HCEC 1CT (cell line): ENCODE measurements at regions not wholly inside any gene's neighbourhood (a gene's known extent, or its start where the extent isn't known, plus 50 kb on each side); places are given as distances from the start of the nearest gene placed in this dataset.

Experiments used
- DNase-seq: peaks from one replicate; pipeline ENCODE4 v3.0.0-alpha.2; 2017

GRCh38 chr10:3290550-3290949, 118.0 kb upstream of the PITRM1 start:
- DNase-seq = no peak

GRCh38 chr10:3287572-3288445, 115.2 kb upstream of the PITRM1 start:
- no peak for DNase-seq

GRCh38 chr10:3282674-3283017, 110.1 kb upstream of the PITRM1 start:
- no peak for DNase-seq

GRCh38 chr10:3281941-3282673, 109.5 kb upstream of the PITRM1 start:
- no peak for DNase-seq

GRCh38 chr10:3278771-3279170, 106.2 kb upstream of the PITRM1 start:
- DNase-seq = no peak

GRCh38 chr10:3277566-3277965, 105.0 kb upstream of the PITRM1 start:
- DNase-seq = no peak

- DNase-seq = no peak
Observed at GRCh38 chr10:3274414-3274813, 101.8 kb upstream of the PITRM1 start.

GRCh38 chr10:3273966-3274365, 101.4 kb upstream of the PITRM1 start:
- DNase-seq = no peak

GRCh38 chr10:3272300-3272699, 99.7 kb upstream of the PITRM1 start:
- no peak for DNase-seq

- DNase-seq = no peak
Observed at GRCh38 chr10:3271354-3272115, 99.0 kb upstream of the PITRM1 start.

- DNase-seq = no peak
Observed at GRCh38 chr10:3270577-3271316, 98.2 kb upstream of the PITRM1 start.

GRCh38 chr10:3268025-3268424, 95.4 kb upstream of the PITRM1 start:
- DNase-seq = no peak

- no peak for DNase-seq
Observed at GRCh38 chr10:3265088-3265487, 92.5 kb upstream of the PITRM1 start.

GRCh38 chr10:3264161-3264761, 91.7 kb upstream of the PITRM1 start:
- no peak for DNase-seq

GRCh38 chr10:3263747-3264146, 91.2 kb upstream of the PITRM1 start:
- DNase-seq = no peak

- no peak for DNase-seq
Observed at GRCh38 chr10:3263082-3263481, 90.5 kb upstream of the PITRM1 start.

GRCh38 chr10:3261921-3262320, 89.3 kb upstream of the PITRM1 start:
- no peak for DNase-seq

- DNase-seq = no peak
Observed at GRCh38 chr10:3260066-3260834, 87.7 kb upstream of the PITRM1 start.

- DNase-seq = no peak
Observed at GRCh38 chr10:3259499-3259898, 86.9 kb upstream of the PITRM1 start.

GRCh38 chr10:3258394-3258793, 85.8 kb upstream of the PITRM1 start:
- DNase-seq = no peak

GRCh38 chr10:3255616-3256015, 83.0 kb upstream of the PITRM1 start:
- DNase-seq = no peak

GRCh38 chr10:3255075-3255474, 82.5 kb upstream of the PITRM1 start:
- no peak for DNase-seq
